WTC11 (cell line): ENCODE measurements at regions not wholly inside any gene's neighbourhood (a gene's known extent, or its start where the extent isn't known, plus 50 kb on each side); places are given as distances from the start of the nearest gene placed in this dataset.

Experiments
- ATAC-seq: fragments of 200-7000 bp; cut with Tn5 transposase; 2 replicates; pipeline ENCODE4 v1.10.0; 2021; ENCODE audit warnings: mild to moderate bottlenecking, moderate library complexity
- CTCF ChIA-PET: fragments of 300-600 bp; sonication (Branson Sonifier 250); formaldehyde crosslinking; loops from one replicate; lab custom pipeline; 2021; ENCODE audit warnings: antibody characterized with exemption; lab: Charles Lee
- POLR2A ChIA-PET: fragments of 350-600 bp; sonication (Branson Sonifier 250); formaldehyde crosslinking; loops from one replicate; lab custom pipeline; 2021; ENCODE audit warnings: antibody characterized with exemption; lab: Charles Lee
- DNase-seq: peaks from one replicate; pipeline ENCODE4 v3.0.0; 2021; ENCODE audit warnings: low spot score
- H3K27ac Mint-ChIP-seq: 2 replicates; pipeline ENCODE4 v1.8.0; 2021; ENCODE audit warnings: mixed read lengths
- H3K27me3 Mint-ChIP-seq: 2 replicates; pipeline ENCODE4 v1.8.0; 2021; ENCODE audit warnings: low read depth, mild to moderate bottlenecking, moderate library complexity, mixed read lengths
- H3K36me3 Mint-ChIP-seq: 2 replicates; pipeline ENCODE4 v1.8.0; 2021; ENCODE audit warnings: mixed read lengths
- H3K4me1 Mint-ChIP-seq: 2 replicates; pipeline ENCODE4 v1.8.0; 2022; ENCODE audit warnings: mixed read lengths
- H3K4me3 Mint-ChIP-seq: 2 replicates; pipeline ENCODE4 v1.8.0; 2021; ENCODE audit warnings: mild to moderate bottlenecking, moderate library complexity, mixed read lengths
- H3K9me3 Mint-ChIP-seq: 2 replicates; pipeline ENCODE4 v1.8.0; 2021; ENCODE audit warnings: mixed read lengths
- ATF1 ChIP-seq: sonication (generic); formaldehyde crosslinking; IDR thresholded peaks from 2 replicates; pipeline ENCODE4 v1.8.1; 2023; ENCODE audit warnings: mild to moderate bottlenecking, moderate library complexity, missing genetic modification reagents
- GTF2I ChIP-seq: fragments of 250-450 bp; sonication (Bioruptor Pico); conservative IDR thresholded peaks from 2 replicates; pipeline ENCODE4 v1.4.0; 2021; ENCODE audit warnings: mild to moderate bottlenecking
- JAZF1 ChIP-seq: fragments of 250-450 bp; sonication (Bioruptor Pico); IDR thresholded peaks from 2 replicates; pipeline ENCODE4 v1.9.0; 2021; ENCODE audit warnings: moderate library complexity, mild to moderate bottlenecking, inconsistent platforms
- NFATC4 ChIP-seq: fragments of 250-450 bp; sonication (Bioruptor Pico); IDR thresholded peaks from 2 replicates; pipeline ENCODE4 v1.9.0; 2021; ENCODE audit warnings: mild to moderate bottlenecking
- SP1 ChIP-seq: sonication (generic); formaldehyde crosslinking; conservative IDR thresholded peaks from 2 replicates; pipeline ENCODE4 v1.8.1; 2022; ENCODE audit warnings: missing genetic modification reagents
- TEAD1 ChIP-seq: sonication (generic); formaldehyde crosslinking; IDR thresholded peaks from 2 replicates; pipeline ENCODE4 v1.8.0; 2022; ENCODE audit warnings: mild to moderate bottlenecking, missing genetic modification reagents
- ZNF219 ChIP-seq: sonication (generic); formaldehyde crosslinking; IDR thresholded peaks from 2 replicates; pipeline ENCODE4 v1.8.0; 2023; ENCODE audit warnings: missing genetic modification reagents, mild to moderate bottlenecking, borderline replicate concordance
- ZNF232 ChIP-seq: sonication (generic); formaldehyde crosslinking; IDR thresholded peaks from 2 replicates; pipeline ENCODE4 v1.8.0; 2022; ENCODE audit warnings: mild to moderate bottlenecking, missing genetic modification reagents
- ZNF263 ChIP-seq: sonication (generic); formaldehyde crosslinking; IDR thresholded peaks from 2 replicates; pipeline ENCODE4 v1.8.1; 2022; ENCODE audit warnings: low read depth, mild to moderate bottlenecking, moderate library complexity, missing genetic modification reagents
- ZNF396 ChIP-seq: fragments of 250-450 bp; sonication (Bioruptor Pico); IDR thresholded peaks from 2 replicates; pipeline ENCODE4 v1.8.0; 2021; ENCODE audit warnings: mild to moderate bottlenecking, moderate library complexity, borderline replicate concordance
- TF ChIP-seq, protein P1 (sequence below): sonication (generic); formaldehyde crosslinking; IDR thresholded peaks from 2 replicates; pipeline ENCODE4 v1.8.1; 2023; ENCODE audit warnings: mild to moderate bottlenecking, missing genetic modification reagents
- TF ChIP-seq, protein P2 (sequence below): fragments of 250-450 bp; sonication (Bioruptor Pico); IDR thresholded peaks from 2 replicates; pipeline ENCODE4 v1.9.0; 2021; ENCODE audit warnings: moderate library complexity, mild to moderate bottlenecking, inconsistent platforms, borderline replicate concordance
- TF ChIP-seq, protein P3 (sequence below): fragments of 250-450 bp; sonication (Bioruptor Pico); IDR thresholded peaks from 2 replicates; pipeline ENCODE4 v1.9.0; 2021; ENCODE audit warnings: mild to moderate bottlenecking
- TF ChIP-seq, protein P4 (sequence below): sonication (generic); formaldehyde crosslinking; IDR thresholded peaks from 2 replicates; pipeline ENCODE4 v1.8.1; 2022; ENCODE audit warnings: low read depth, missing genetic modification reagents, borderline replicate concordance
- TF ChIP-seq, protein P5 (sequence below): fragments of 200-600 bp; IDR thresholded peaks from 2 replicates; pipeline ENCODE4 v1.8.0; 2022; ENCODE audit warnings: antibody characterized with exemption
- TF ChIP-seq, protein P6 (sequence below): sonication (generic); formaldehyde crosslinking; conservative IDR thresholded peaks from 2 replicates; pipeline ENCODE4 v1.8.1; 2023; ENCODE audit warnings: mild to moderate bottlenecking, low read depth, missing genetic modification reagents, moderate library complexity
- TF ChIP-seq, protein P7 (sequence below): fragments of 250-450 bp; sonication (Bioruptor Pico); conservative IDR thresholded peaks from 2 replicates; pipeline ENCODE4 v1.9.0; 2021; ENCODE audit warnings: mild to moderate bottlenecking

DNA sequence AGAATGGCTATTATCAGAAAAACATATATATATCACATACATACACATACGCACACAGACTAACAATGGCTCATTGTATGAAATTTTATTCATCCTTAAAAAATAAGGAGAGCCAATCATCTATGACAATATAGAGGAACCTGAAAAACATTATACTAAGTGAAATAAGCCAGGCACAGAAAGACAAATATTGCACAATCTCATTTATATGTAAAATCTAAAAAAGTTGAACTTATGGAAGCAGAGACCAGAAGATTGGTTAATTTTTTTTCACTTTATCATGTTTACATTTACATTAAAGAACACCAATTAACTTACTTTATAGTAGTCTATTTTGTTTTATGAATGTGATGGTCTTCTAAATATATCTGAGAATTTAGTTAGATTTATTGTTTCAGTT is 198.7 kb downstream of the KIF2B start (continued):
- TF ChIP-seq, protein P1, sequence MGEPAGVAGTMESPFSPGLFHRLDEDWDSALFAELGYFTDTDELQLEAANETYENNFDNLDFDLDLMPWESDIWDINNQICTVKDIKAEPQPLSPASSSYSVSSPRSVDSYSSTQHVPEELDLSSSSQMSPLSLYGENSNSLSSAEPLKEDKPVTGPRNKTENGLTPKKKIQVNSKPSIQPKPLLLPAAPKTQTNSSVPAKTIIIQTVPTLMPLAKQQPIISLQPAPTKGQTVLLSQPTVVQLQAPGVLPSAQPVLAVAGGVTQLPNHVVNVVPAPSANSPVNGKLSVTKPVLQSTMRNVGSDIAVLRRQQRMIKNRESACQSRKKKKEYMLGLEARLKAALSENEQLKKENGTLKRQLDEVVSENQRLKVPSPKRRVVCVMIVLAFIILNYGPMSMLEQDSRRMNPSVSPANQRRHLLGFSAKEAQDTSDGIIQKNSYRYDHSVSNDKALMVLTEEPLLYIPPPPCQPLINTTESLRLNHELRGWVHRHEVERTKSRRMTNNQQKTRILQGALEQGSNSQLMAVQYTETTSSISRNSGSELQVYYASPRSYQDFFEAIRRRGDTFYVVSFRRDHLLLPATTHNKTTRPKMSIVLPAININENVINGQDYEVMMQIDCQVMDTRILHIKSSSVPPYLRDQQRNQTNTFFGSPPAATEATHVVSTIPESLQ (CRISPR knock-in tag): no peak
- TF ChIP-seq, protein P2, sequence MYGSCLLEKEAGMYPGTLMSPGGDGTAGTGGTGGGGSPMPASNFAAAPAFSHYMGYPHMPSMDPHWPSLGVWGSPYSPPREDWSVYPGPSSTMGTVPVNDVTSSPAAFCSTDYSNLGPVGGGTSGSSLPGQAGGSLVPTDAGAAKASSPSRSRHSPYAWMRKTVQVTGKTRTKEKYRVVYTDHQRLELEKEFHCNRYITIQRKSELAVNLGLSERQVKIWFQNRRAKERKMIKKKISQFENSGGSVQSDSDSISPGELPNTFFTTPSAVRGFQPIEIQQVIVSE (CRISPR knock-in tag): no peak
- TF ChIP-seq ATF1 (CRISPR knock-in tag) (no peak), TEAD1 (CRISPR knock-in tag) (no peak), ZNF232 (no peak), ZNF263 (CRISPR knock-in tag) (no peak)

DNA sequence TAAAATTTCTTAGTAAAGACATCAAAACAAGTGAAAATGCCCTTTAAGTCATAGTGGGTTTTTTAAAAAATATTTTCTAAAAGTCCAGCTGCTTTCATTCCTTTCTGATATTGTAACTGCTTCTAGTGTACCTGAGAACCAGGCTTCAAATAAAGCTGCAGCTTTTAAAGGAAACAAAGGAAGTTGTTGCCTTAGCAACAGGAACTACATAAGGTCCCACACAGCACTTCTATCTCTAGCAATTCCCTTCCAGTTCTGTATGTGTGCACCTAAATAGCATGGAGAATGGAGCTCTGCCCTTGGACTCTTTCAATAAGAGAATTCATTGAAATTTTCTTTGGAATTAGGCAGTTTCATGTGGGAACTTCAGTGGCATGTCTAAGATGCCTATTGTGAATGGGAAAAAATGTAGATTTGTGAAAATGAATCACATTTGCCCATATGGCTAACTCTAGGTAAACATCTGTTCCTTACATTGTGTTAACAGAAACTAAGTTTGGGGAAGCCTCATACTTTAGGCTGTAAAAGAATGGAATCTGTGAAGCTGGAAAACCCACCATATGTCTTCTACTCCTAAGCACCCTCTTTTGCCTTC is 206.4 kb downstream of the KIF2B start:
- Mint-ChIP-seq H3K4me1 (no peaks in the 10 kb centered on the region), H3K4me3 (no peak overlapping the region), H3K27ac (no peak overlapping the region), H3K36me3 (peaks cover 24% of the 10 kb centered on the region), H3K9me3 (peaks cover 40% of the 10 kb centered on the region)
- POLR2A ChIA-PET: no interaction called here
- DNase-seq: no peak
- CTCF ChIA-PET: no interaction called here
- TF ChIP-seq, protein P3, sequence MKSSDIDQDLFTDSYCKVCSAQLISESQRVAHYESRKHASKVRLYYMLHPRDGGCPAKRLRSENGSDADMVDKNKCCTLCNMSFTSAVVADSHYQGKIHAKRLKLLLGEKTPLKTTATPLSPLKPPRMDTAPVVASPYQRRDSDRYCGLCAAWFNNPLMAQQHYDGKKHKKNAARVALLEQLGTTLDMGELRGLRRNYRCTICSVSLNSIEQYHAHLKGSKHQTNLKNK (CRISPR knock-in tag): no peak
- TF ChIP-seq, protein P4, sequence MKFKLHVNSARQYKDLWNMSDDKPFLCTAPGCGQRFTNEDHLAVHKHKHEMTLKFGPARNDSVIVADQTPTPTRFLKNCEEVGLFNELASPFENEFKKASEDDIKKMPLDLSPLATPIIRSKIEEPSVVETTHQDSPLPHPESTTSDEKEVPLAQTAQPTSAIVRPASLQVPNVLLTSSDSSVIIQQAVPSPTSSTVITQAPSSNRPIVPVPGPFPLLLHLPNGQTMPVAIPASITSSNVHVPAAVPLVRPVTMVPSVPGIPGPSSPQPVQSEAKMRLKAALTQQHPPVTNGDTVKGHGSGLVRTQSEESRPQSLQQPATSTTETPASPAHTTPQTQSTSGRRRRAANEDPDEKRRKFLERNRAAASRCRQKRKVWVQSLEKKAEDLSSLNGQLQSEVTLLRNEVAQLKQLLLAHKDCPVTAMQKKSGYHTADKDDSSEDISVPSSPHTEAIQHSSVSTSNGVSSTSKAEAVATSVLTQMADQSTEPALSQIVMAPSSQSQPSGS: no peak
- TF ChIP-seq ZNF219 (CRISPR knock-in tag) (no peak), ZNF396 (CRISPR knock-in tag) (no peak), SP1 (CRISPR knock-in tag) (no peak), JAZF1 (CRISPR knock-in tag) (no peak)
- TF ChIP-seq, protein P1 (CRISPR knock-in tag): no peak
- TF ChIP-seq, protein P5, sequence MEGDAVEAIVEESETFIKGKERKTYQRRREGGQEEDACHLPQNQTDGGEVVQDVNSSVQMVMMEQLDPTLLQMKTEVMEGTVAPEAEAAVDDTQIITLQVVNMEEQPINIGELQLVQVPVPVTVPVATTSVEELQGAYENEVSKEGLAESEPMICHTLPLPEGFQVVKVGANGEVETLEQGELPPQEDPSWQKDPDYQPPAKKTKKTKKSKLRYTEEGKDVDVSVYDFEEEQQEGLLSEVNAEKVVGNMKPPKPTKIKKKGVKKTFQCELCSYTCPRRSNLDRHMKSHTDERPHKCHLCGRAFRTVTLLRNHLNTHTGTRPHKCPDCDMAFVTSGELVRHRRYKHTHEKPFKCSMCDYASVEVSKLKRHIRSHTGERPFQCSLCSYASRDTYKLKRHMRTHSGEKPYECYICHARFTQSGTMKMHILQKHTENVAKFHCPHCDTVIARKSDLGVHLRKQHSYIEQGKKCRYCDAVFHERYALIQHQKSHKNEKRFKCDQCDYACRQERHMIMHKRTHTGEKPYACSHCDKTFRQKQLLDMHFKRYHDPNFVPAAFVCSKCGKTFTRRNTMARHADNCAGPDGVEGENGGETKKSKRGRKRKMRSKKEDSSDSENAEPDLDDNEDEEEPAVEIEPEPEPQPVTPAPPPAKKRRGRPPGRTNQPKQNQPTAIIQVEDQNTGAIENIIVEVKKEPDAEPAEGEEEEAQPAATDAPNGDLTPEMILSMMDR: no peak
- TF ChIP-seq, all 79 proteins: peak for 0
- ATAC-seq: no peak
- peaks cover 3% of the 10 kb centered on the region for H3K27me3 Mint-ChIP-seq

DNA sequence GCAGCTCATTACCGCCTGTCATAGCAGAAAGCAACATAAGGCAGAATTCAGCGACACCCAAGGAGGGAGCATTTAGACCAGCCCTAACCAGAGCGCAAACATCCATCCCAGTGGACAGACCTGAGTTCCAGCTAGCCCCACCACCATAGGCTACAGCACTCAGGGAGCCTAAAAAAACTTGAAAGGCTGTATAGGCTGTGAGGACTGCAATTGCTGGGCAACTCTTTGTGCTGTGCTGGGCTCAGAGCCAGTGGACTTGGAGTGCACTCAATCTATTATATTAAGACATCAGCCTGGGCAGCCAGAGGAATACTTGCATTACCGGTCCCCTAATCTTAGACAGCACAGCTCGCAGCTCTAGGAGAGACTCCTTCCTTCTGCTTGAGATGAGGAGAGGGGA is 207.3 kb downstream of the KIF2B start:
- Mint-ChIP-seq H3K4me3 (no peak overlapping the region), H3K27me3 (peaks cover 3% of the 10 kb centered on the region), H3K4me1 (no peaks in the 10 kb centered on the region), H3K27ac (no peak overlapping the region), H3K36me3 (peaks cover 24% of the 10 kb centered on the region), H3K9me3 (peaks cover 37% of the 10 kb centered on the region)
- DNase-seq (no peak), ATAC-seq (no peak)
- CTCF ChIA-PET: no interaction called here
- POLR2A ChIA-PET: no interaction called here
- TF ChIP-seq, protein P6, sequence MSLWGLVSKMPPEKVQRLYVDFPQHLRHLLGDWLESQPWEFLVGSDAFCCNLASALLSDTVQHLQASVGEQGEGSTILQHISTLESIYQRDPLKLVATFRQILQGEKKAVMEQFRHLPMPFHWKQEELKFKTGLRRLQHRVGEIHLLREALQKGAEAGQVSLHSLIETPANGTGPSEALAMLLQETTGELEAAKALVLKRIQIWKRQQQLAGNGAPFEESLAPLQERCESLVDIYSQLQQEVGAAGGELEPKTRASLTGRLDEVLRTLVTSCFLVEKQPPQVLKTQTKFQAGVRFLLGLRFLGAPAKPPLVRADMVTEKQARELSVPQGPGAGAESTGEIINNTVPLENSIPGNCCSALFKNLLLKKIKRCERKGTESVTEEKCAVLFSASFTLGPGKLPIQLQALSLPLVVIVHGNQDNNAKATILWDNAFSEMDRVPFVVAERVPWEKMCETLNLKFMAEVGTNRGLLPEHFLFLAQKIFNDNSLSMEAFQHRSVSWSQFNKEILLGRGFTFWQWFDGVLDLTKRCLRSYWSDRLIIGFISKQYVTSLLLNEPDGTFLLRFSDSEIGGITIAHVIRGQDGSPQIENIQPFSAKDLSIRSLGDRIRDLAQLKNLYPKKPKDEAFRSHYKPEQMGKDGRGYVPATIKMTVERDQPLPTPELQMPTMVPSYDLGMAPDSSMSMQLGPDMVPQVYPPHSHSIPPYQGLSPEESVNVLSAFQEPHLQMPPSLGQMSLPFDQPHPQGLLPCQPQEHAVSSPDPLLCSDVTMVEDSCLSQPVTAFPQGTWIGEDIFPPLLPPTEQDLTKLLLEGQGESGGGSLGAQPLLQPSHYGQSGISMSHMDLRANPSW: no peak
- TF ChIP-seq NFATC4 (no peak), GTF2I (CRISPR knock-in tag) (no peak)
- TF ChIP-seq, protein P7, sequence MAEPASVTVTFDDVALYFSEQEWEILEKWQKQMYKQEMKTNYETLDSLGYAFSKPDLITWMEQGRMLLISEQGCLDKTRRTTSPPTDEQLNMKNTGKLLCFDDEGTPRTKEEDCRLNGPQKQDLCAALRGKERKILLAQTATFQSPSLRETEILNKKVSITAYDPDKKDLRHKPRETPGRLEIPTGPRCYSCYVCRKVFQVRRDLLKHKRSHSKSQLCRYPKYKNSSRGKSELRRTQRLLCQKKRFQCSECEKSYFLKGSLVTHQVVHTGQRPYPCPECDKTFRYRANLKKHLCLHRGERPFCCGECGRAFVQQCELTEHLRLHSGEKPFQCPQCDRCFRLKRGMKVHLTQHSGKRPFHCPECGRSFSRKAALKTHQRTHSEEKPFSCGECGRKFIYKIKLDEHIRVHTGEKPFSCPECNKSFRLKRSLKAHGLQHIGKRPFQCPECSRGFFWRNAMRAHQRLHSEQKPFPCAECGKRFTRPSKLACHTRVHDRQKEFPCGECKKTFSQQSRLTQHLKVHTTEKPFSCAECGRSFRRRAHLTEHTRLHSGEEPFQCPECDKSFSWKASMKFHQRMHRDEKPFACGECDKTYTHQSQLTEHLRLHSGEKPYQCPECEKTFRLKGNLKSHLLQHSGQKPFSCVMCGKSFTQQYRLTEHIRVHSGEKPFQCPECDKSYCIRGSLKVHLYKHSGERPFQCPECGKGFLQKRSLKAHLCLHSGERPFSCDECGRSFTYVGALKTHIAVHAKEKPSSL (CRISPR knock-in tag): no peak
